Upper lobe of left lung (tissue), 6 donors: ENCODE measurements at regions not wholly inside any gene's neighbourhood (a gene's known extent, or its start where the extent isn't known, plus 50 kb on each side); places are given as distances from the start of the nearest gene placed in this dataset.

Experiments
- ATAC-seq, 2 donors: fragments of 200-7000 bp; cut with Tn5 transposase; one replicate each; pipeline ENCODE4 v1.9.1; 2022; ENCODE audit warnings: mild to moderate bottlenecking in 2 of 2, moderate library complexity in 2 of 2; ENCODE audit not compliant: low FRiP score in 2 of 2
- DNase-seq, 2 donors: peaks; one replicate each; pipeline ENCODE4 v3.0.0-alpha.2; 2019 to 2020
- H3K27ac ChIP-seq, 4 donors: fragments of 200-600 bp; sonication (generic); one replicate each; pipeline ENCODE4 v1.5.1; 2016 to 2019
- H3K27me3 ChIP-seq, 4 donors: fragments of 200-600 bp; sonication (generic); one replicate each; pipeline ENCODE4 v1.5.1; 2017 to 2019
- H3K36me3 ChIP-seq, 4 donors: fragments of 200-600 bp; sonication (generic); one replicate each; pipeline ENCODE4 v1.5.1; 2016 to 2019
- H3K4me1 ChIP-seq, 4 donors: fragments of 200-600 bp; sonication (generic); one replicate each; pipeline ENCODE4 v1.5.1; 2018 to 2019
- H3K4me3 ChIP-seq, 4 donors: fragments of 200-600 bp; sonication (generic); one replicate each; pipeline ENCODE4 v1.5.1; 2017 to 2019; ENCODE audit warnings: mild to moderate bottlenecking in 2 of 4, moderate library complexity in 1 of 4
- H3K9me3 ChIP-seq, 4 donors: fragments of 200-600 bp; sonication (generic); one replicate each; pipeline ENCODE4 v1.5.1; 2018 to 2019
- CTCF ChIP-seq, 6 experiments: fragments of 450-650 bp in 4 of 6; fragments of 200-600 bp in 2 of 6; sonication (generic) in 2 of 6; IDR thresholded peaks; one replicate each; pipeline ENCODE4 v1.5.1; 2016 to 2019; ENCODE audit warnings: antibody characterized with exemption in 6 of 6
- EP300 ChIP-seq, 4 donors: sonication (generic); formaldehyde crosslinking; IDR thresholded peaks; one replicate each; pipeline ENCODE4 v1.5.1; 2017; ENCODE audit warnings: antibody characterized with exemption in 4 of 4, control low read depth in 2 of 4
- POLR2A ChIP-seq, 4 donors: fragments of 450-650 bp; IDR thresholded peaks; one replicate each; pipeline ENCODE4 v1.5.1; 2016 to 2017; ENCODE audit warnings: antibody characterized with exemption in 4 of 4, mild to moderate bottlenecking in 2 of 4
- POLR2AphosphoS5 ChIP-seq, 2 donors: sonication (generic); formaldehyde crosslinking; IDR thresholded peaks; one replicate each; pipeline ENCODE4 v1.5.1; 2017; ENCODE audit warnings: antibody characterized with exemption in 2 of 2
- WGBS, 2 donors: methylation state at CpG; one replicate each; pipeline ENCODE4 v1.1.5; 2017 to 2018; 5-methylcytosine and 5-hydroxymethylcytosine counted together
- donor health status: DM: no; HTN: no; CAD: no; lungs with moderate emphysema.
- donor health status: DM: no; HTN: yes; CAD: no; lungs with severe emphysema.

- H3K4me3 ChIP-seq, result no peak overlapping the region
- 94% methylated on average over 5 of the region's 5 CpGs for WGBS, 2 donors
- H3K27me3 ChIP-seq, result no peaks in the 10 kb centered on the region
- TF ChIP-seq CTCF (IDR thresholded peaks at IDR 0.05), result no peak
- TF ChIP-seq EP300 (IDR thresholded peaks at IDR 0.05), result no peak
- TF ChIP-seq POLR2AphosphoS5 (IDR thresholded peaks at IDR 0.05), result no peak
- TF ChIP-seq POLR2A (IDR thresholded peaks at IDR 0.05), result no peak
- H3K4me1 ChIP-seq, result no peaks in the 10 kb centered on the region
- H3K27ac ChIP-seq, result no peak overlapping the region
- H3K36me3 ChIP-seq, result no peaks in the 10 kb centered on the region
- no peaks in the 10 kb centered on the region for H3K9me3 ChIP-seq
- ATAC-seq, result no peak
- no peak for DNase-seq
These were observed 75.6 kb upstream of the HIVEP3 start for GRCh38 chr1:41994195-41994894.

DNA sequence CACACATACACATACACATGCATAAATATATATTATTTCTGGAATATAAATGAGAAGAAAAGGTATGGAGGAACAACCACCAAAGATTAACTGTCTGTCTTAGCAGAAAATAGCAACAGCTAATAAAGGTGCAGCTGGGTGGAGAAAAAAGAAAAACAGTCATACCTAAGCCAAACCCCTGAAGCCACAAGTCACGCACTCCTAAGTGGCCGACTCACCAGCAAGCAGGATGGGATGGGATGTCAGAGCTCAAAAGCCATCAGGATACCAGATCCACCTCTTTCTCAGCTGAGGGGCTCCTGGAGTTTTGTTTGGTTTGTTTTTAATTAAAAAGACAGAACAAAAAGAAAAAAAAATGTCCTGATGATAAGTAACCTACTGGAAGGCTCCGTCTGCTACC lies 64.7 kb upstream of the HIVEP3 start:
- TF ChIP-seq POLR2AphosphoS5 (IDR thresholded peaks at IDR 0.05), result no peak
- TF ChIP-seq POLR2A (IDR thresholded peaks at IDR 0.05), result no peak
- no peak for TF ChIP-seq CTCF (IDR thresholded peaks at IDR 0.05)
- no peak for TF ChIP-seq EP300 (IDR thresholded peaks at IDR 0.05)
- Histone ChIP-seq H3K4me3 (no peak overlapping the region), H3K4me1 (no peaks in the 10 kb centered on the region), H3K27ac (no peak overlapping the region), H3K27me3 (no peaks in the 10 kb centered on the region), H3K9me3 (no peaks in the 10 kb centered on the region), H3K36me3 (no peaks in the 10 kb centered on the region)
- DNase-seq (no peak), ATAC-seq (no peak)
- whole genome bisulfite sequencing, 2 donors, result 97 to 98% methylated on average over 3 of the region's 3 CpGs

DNA sequence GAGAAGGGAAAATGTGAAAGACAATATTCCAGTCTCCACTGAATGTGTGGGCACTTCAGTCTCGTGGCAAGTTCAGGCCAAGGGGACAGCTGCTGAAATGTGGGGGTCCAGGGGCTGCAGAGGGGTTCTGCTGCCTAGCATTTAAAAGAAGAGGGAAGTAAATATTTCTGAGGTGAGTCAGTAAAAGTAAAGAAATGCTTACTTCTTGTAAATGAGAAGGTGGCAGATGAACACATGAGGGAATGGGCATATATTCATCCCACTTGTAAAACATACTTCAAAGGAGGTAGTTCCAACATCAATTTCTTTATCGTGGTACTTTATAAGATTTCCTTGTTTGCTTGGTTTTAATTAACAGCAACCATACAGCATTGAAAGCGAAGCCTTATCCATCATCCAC lies 63.1 kb upstream of the HIVEP3 start:
- DNase-seq, result no peak
- ATAC-seq, result no peak
- Histone ChIP-seq H3K27ac (no peak overlapping the region), H3K4me3 (no peak overlapping the region), H3K4me1 (no peaks in the 10 kb centered on the region), H3K27me3 (no peaks in the 10 kb centered on the region), H3K36me3 (no peaks in the 10 kb centered on the region), H3K9me3 (no peaks in the 10 kb centered on the region)
- 85 to 87% methylated on average over 3 of the region's 3 CpGs for WGBS, 2 donors
- TF ChIP-seq EP300 (IDR thresholded peaks at IDR 0.05) (no peak), CTCF (IDR thresholded peaks at IDR 0.05) (no peak)

DNA sequence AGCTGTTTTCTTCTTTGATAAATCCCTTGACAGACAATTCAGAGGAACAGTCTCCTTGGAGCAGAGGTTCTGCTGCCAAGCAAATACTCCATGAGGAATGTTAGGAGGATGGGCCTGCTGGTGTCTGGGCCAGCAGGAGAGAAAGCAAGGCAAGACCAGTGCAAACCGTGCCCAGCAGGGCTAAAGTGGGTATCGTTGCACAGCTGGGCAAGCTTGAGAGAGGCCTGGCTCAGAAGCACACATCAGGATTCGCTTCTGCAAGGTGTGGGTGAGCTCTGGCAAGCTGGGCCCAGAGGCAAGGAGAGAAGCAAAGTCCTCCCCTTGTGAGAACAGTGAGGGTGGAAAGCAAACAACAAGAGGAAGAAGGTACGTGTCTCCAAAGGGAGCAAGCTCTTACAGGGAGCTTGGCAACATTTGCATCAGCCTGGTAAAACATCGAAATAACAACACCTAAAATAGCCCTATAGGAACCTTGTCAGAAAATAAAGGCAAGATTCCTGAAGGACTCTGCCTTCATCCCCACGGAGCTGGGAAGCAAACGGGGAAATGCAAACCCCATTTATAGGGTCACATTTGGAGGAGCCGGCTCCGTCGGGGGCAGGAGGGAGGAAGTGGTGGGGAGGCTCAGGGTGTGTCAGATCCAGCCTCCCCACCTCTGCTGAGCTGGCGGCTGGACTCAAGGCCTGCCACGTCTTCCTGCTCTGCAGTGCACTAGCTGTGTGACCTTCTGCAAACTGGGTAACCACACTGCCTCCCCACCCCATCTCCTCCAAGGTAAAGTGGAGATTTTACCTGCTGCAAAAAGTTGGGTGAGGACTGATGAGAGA lies 62.3 kb upstream of the HIVEP3 start:
- 59 to 62% methylated on average over 10 to 12 of the region's 12 CpGs for WGBS, 2 donors
- ATAC-seq (peak in 1 of 2 donors; percentile 7), DNase-seq (no peak)

More for the DNA sequence above, 62.3 kb upstream of the HIVEP3 start:
- Histone ChIP-seq H3K4me3 (no peak overlapping the region), H3K36me3 (no peaks in the 10 kb centered on the region), H3K9me3 (no peaks in the 10 kb centered on the region), H3K27me3 (no peaks in the 10 kb centered on the region), H3K27ac (no peak overlapping the region), H3K4me1 (no peaks in the 10 kb centered on the region)
- TF ChIP-seq POLR2AphosphoS5 (IDR thresholded peaks at IDR 0.05) (no peak), EP300 (IDR thresholded peaks at IDR 0.05) (no peak), CTCF (IDR thresholded peaks at IDR 0.05) (no peak), POLR2A (IDR thresholded peaks at IDR 0.05) (no peak)
